Caki2 (cell line): ENCODE measurements at regions not wholly inside any gene's neighbourhood (a gene's known extent, or its start where the extent isn't known, plus 50 kb on each side); places are given as distances from the start of the nearest gene placed in this dataset.

Experiments used
- DNase-seq: peaks from one replicate; pipeline ENCODE4 v3.0.0-alpha.2; 2015; ENCODE audit warnings: low read depth
- in situ Hi-C: cut with HindIII; loops from 2 replicates; pipeline ENCODE4 v1.10.0; 2016; ENCODE audit warnings: low sequenced_read_pairs, low pct_unique_long_range_greater_than_20kb, mixed read lengths

GRCh38 chr10:91335147-91335546 is 75.0 kb upstream of the HECTD2 start:
- in situ Hi-C loops: no loop called here
- no peak for DNase-seq

DNA sequence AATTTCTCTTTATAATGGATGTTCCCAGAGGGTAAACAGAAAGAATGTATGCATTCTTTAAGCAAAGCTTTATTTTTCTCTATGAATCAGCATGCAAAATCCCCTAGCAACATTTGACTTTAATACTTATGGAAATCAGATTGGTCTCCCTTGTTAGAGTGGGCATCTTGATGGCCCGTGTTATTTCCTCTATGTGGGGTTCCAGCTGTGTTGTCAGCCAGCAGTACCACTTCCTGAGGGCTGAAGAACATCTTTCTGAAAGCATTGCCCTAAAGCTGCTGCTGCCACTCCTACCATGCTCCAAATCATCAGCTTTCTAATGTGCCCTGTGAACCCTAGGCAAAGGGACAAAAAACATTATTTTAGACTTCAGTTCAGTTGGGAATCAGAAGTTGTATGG is 70.4 kb upstream of the HECTD2 start:
- no peak for DNase-seq
- in situ Hi-C loops: no loop called here

DNA sequence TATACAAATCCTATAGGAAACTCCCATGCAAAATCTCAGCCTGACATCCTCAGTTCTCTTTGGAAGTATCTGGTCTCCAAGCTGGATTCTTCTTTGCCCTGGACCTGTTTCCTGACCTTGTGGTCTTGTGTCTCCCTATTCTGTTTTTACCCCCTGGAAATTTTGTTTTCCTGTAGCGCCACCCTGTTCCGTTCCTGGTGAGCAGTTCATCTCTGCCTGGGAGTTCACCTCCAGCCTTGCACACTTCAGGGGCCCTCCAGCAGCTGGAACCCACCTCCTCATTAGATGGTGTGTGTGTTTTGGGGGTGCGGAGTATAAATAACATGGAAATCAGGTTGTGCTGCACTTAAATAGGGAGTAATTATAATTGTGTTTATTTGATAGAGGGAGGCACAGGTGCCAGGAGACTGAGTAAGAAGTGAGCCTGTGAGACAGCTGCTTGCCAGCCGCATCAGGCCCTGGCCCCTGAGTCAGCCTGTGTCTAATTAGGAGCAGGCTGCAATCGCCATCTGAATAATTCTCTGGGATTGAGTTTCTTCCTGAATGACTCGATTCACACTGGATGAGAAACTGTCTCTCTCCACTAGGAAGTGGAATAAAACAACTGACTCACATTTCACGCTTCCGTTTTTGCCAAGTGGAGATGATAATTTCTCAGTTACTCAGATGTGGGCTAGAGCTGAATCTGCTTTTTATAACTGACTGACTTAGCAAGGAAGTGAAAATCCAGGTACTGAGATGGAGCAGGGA is 69.4 kb upstream of the HECTD2 start:
- in situ Hi-C loops: no loop called here
- DNase-seq: peak; percentile 45

GRCh38 chr10:91341686-91342085 is 68.5 kb upstream of the HECTD2 start:
- DNase-seq: no peak
- in situ Hi-C loops: no loop called here

DNA sequence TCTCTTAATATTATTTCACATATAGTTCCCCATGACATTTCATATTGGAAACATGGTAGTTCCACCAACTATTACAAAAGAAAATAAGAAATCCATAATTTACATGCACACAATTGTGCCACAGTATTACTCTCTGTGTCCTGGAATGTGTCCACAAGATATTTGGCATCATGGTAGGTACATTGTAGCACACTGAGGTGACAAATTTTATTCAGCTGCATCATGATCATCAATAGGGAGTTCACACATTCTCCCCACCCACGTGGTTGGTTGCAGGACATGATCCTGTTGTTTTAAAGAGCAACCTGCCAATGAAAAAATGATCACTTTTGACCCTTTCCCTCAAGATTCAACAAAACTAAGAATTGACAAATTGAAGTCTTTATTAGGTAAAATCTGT is 67.1 kb upstream of the HECTD2 start:
- in situ Hi-C loops: no loop called here
- DNase-seq: no peak

- no peak for DNase-seq
- in situ Hi-C loops: no loop called here
Measured at GRCh38 chr10:91344117-91344856, 65.9 kb upstream of the HECTD2 start.

DNA sequence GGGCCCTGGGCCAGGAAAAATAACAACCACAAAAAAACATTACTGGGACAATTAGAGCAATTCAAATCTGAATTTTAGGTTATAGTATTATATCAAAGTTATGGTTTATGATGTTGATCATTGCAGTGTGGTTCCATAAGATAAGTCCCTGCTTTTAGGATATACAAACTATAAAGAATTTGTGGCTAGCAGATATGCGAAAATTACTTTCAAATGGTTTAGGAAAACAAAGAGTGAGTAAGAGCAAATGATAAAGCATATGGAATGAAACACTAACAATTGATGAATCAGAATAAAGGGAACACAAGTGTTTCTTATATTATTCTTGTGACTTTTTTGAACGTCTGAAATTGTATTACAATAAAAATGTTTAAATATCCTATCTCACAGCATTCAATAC is 64.4 kb upstream of the HECTD2 start:
- DNase-seq: no peak
- in situ Hi-C loops: no loop called here

GRCh38 chr10:91347529-91347928 is 62.6 kb upstream of the HECTD2 start:
- in situ Hi-C loops: no loop called here
- no peak for DNase-seq

- no peak for DNase-seq
- in situ Hi-C loops: no loop called here
Measured at GRCh38 chr10:91349381-91349780, 60.8 kb upstream of the HECTD2 start.

DNA sequence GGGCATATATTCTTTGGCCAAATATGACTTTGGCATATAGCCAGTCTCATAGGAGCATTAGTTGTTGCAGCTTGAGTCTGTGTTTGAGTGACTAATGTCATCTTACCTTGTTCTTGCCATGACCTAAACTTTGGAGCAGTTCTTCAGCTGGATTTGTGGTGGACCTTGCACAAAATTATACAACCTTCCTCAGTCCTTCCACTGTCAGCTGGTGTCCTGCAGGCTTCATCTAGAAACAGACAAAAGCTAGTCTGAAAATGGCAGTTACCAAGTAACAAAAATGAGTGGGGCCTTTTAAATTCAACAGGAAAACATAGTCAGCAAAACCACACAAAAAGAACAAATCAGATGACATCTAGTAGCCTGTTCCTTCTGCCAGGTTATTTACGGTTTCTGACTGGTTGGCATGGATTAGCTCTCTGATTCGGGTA is 59.5 kb upstream of the HECTD2 start:
- in situ Hi-C loops: no loop called here
- no peak for DNase-seq

DNA sequence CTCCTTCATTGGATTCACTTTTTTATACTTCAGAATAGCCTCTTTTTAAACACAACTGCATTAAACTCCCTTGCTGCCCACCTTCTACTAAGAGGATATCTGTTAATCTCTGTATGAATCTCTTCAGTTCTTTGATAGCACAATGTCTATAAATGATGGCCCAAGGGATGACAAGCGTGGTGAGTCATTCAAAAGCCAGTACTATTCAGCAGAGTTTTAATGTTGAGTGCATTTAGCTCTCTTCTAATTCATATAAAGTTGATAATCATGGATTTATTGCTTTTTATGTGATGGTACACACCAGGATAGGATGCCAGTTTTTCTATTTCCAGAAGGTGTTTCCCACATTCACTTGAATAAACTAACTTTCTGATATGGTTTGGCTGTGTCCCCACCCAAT is 57.4 kb upstream of the HECTD2 start:
- no peak for DNase-seq
- in situ Hi-C loops: no loop called here

DNA sequence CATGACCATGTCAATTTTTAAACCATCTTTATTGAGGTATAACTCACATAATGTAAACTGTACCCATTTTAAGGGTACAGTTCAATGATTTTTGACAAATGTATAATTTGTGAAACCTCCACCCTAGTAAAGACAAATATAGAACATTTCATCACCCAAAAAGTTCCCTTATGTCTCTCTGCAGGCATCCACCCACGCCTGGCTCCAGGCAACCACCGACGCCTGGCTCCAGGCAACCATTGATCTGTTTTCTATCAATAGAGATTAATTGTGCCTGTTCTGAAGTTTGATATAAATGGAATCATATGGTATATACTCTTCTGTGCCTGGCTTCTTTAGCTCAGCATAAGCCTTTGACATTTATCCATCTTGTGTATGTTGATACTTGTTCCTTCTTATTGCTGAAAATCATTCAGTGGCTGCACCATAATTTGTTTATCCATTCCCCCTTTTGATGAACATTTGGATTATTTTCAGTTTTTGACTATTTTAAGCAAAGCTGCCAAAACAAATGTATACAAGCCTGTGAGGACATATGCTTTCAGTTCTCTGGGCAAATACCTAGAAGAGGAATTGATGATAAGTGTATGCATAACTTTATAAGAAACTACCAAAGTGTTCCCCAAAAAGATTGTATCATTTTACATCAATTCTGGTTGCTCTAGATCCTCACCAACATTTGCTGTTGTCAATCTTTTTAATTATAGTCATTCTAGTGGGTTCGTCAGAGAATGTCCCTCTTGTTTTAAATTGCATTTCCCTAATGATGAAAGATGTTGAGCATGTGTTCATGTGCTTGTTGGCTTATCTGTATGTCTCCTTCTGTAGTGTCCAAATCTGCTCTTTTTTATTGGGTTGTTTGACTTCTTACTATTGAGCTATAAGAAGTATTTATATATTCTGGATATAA is 55.7 kb upstream of the HECTD2 start:
- in situ Hi-C loops: no loop called here
- no peak for DNase-seq

GRCh38 chr10:91355998-91356397 is 54.1 kb upstream of the HECTD2 start:
- no peak for DNase-seq
- in situ Hi-C loops: no loop called here

DNA sequence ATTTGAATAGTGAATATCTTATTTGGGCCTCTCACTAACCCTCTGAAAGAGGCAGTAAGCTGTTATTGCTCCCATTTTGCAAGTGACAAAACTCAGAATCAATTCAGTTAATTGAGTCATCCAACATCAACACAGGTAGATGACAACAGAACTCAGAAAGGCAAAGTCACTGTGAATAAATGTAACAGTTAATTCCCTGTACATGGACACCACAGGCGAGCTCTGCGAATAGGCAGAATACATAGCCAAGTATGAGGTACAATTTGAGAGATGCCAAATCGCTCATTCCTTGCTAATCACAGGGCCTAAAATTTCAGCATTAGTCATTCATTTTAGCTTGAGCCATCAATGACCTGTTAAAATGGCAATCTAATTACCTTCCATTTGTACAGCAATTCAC is 52.6 kb upstream of the HECTD2 start:
- in situ Hi-C loops: no loop called here
- no peak for DNase-seq
